NCI-H1436 treated with DMSO at 0.1 percent for 48 hours (cell line): ENCODE measurements at regions not wholly inside any gene's neighbourhood (a gene's known extent, or its start where the extent isn't known, plus 50 kb on each side); places are given as distances from the start of the nearest gene placed in this dataset.
"Not testable (repeated sequence)": the region's sequence is repeated elsewhere in the genome, so short reads cannot be mapped to it uniquely, and the experiment has no call there.

Source experiments
- DNase-seq: peaks from one replicate; lab custom pipeline; 2025; lab: John Stamatoyannopoulos, UW

GRCh38 chr13:58907347-58907746, 1256.4 kb downstream of the DIAPH3 start:
- no peak for DNase-seq

GRCh38 chr13:58908019-58908679, 1255.6 kb downstream of the DIAPH3 start:
- DNase-seq = no peak

GRCh38 chr13:58919551-58919950, 1244.2 kb downstream of the DIAPH3 start:
- no peak for DNase-seq

GRCh38 chr13:58921129-58921528, 1242.6 kb downstream of the DIAPH3 start:
- DNase-seq = no peak

GRCh38 chr13:58926858-58927257, 1236.9 kb downstream of the DIAPH3 start:
- DNase-seq = no peak

- DNase-seq = no peak
These were observed 1230.3 kb downstream of the DIAPH3 start for GRCh38 chr13:58933475-58933874.

GRCh38 chr13:58935689-58936088, 1228.0 kb downstream of the DIAPH3 start:
- no peak for DNase-seq

- DNase-seq = no peak
These were observed 1217.5 kb downstream of the DIAPH3 start for GRCh38 chr13:58946274-58946673.

- no peak for DNase-seq
These were observed 1214.1 kb downstream of the DIAPH3 start for GRCh38 chr13:58949646-58950045.

- DNase-seq = no peak
These were observed 1212.8 kb downstream of the DIAPH3 start for GRCh38 chr13:58950911-58951310.

GRCh38 chr13:58953638-58954037, 1210.1 kb downstream of the DIAPH3 start:
- no peak for DNase-seq

- no peak for DNase-seq
These were observed 1208.0 kb downstream of the DIAPH3 start for GRCh38 chr13:58955546-58956385.

GRCh38 chr13:58958097-58958496, 1205.6 kb downstream of the DIAPH3 start:
- not testable (repeated sequence) for DNase-seq

GRCh38 chr13:58960888-58961287, 1202.8 kb downstream of the DIAPH3 start:
- no peak for DNase-seq

- DNase-seq = no peak
These were observed 1200.4 kb downstream of the DIAPH3 start for GRCh38 chr13:58963321-58963720.

GRCh38 chr13:58964048-58964447, 1199.7 kb downstream of the DIAPH3 start:
- no peak for DNase-seq

- DNase-seq = no peak
These were observed 1186.6 kb downstream of the DIAPH3 start for GRCh38 chr13:58977085-58977484.

GRCh38 chr13:58978331-58978730, 1185.4 kb downstream of the DIAPH3 start:
- no peak for DNase-seq

GRCh38 chr13:58979851-58980250, 1183.9 kb downstream of the DIAPH3 start:
- DNase-seq = no peak

GRCh38 chr13:58985845-58986244, 1177.9 kb downstream of the DIAPH3 start:
- DNase-seq = no peak

- no peak for DNase-seq
These were observed 1174.2 kb downstream of the DIAPH3 start for GRCh38 chr13:58989556-58989955.

GRCh38 chr13:58991826-58992477, 1171.8 kb downstream of the DIAPH3 start:
- no peak for DNase-seq

- no peak for DNase-seq
These were observed 1171.2 kb downstream of the DIAPH3 start for GRCh38 chr13:58992478-58993042.
